HepG2 (cell line): ENCODE measurements at regions not wholly inside any gene's neighbourhood (a gene's known extent, or its start where the extent isn't known, plus 50 kb on each side); places are given as distances from the start of the nearest gene placed in this dataset.
"Not testable (repeated sequence)": the region's sequence is repeated elsewhere in the genome, so short reads cannot be mapped to it uniquely, and the experiment has no call there.

Experiments
- ELF3 ChIP-seq: IDR thresholded peaks from 2 replicates; pipeline ENCODE4 v1.6.1; 2016; ENCODE audit warnings: missing genetic modification reagents, missing compliant biosample characterization
- FOXA1 ChIP-seq, 2 experiments: fragments of 450-650 bp in 1 of 2; sonication (generic) in 1 of 2; formaldehyde crosslinking in 1 of 2; IDR thresholded peaks; 2 replicates each; pipeline versions ENCODE4 v1.4.0 to v1.6.1; 2016 to 2020; ENCODE audit warnings: missing genetic modification reagents in 1 of 2
- FOXA3 ChIP-seq: IDR thresholded peaks from 2 replicates; pipeline ENCODE4 v1.6.1; 2016; ENCODE audit warnings: missing genetic modification reagents, missing compliant biosample characterization
- FOXO1 ChIP-seq: sonication (generic); formaldehyde crosslinking; IDR thresholded peaks from 2 replicates; pipeline ENCODE4 v1.4.0; 2020; ENCODE audit warnings: missing genetic modification reagents
- GABPB1 ChIP-seq: IDR thresholded peaks from 2 replicates; pipeline ENCODE4 v1.6.1; 2016; ENCODE audit warnings: mild to moderate bottlenecking, missing genetic modification reagents, moderate library complexity, missing compliant biosample characterization
- IRF2 ChIP-seq: IDR thresholded peaks from 2 replicates; pipeline ENCODE4 v1.6.1; 2018; ENCODE audit warnings: missing genetic modification reagents, missing compliant biosample characterization
- MIER3 ChIP-seq: IDR thresholded peaks from 2 replicates; pipeline ENCODE4 v1.6.1; 2016; ENCODE audit warnings: missing compliant biosample characterization, borderline replicate concordance
- SALL1 ChIP-seq: sonication (generic); formaldehyde crosslinking; IDR thresholded peaks from 2 replicates; pipeline ENCODE4 v1.8.0; 2022; ENCODE audit warnings: mild to moderate bottlenecking, missing genetic modification reagents
- SETDB1 ChIP-seq: sonication (generic); formaldehyde crosslinking; IDR thresholded peaks from 2 replicates; pipeline ENCODE4 v1.5.1; 2020; ENCODE audit warnings: missing genetic modification reagents, mild to moderate bottlenecking, borderline replicate concordance
- SP5 ChIP-seq: IDR thresholded peaks from 2 replicates; pipeline ENCODE4 v1.6.1; 2016; ENCODE audit warnings: low read depth, borderline replicate concordance
- ZGPAT ChIP-seq: IDR thresholded peaks from 2 replicates; pipeline ENCODE4 v1.6.1; 2016; ENCODE audit warnings: mild to moderate bottlenecking
- ZMYM4 ChIP-seq: sonication (generic); formaldehyde crosslinking; IDR thresholded peaks from 2 replicates; pipeline ENCODE4 v1.8.1; 2023; ENCODE audit warnings: mild to moderate bottlenecking, missing genetic modification reagents
- ZNF614 ChIP-seq: IDR thresholded peaks from 2 replicates; pipeline ENCODE4 v1.6.1; 2018; ENCODE audit warnings: missing biosample characterization, missing genetic modification reagents, inconsistent platforms, borderline replicate concordance
- TF ChIP-seq, protein P1 (sequence below): sonication (generic); formaldehyde crosslinking; IDR thresholded peaks from 2 replicates; pipeline ENCODE4 v1.5.1; 2020; ENCODE audit warnings: mild to moderate bottlenecking, missing genetic modification reagents, moderate library complexity
- TF ChIP-seq, protein P2 (sequence below): sonication (generic); formaldehyde crosslinking; IDR thresholded peaks from 2 replicates; pipeline ENCODE4 v1.4.0; 2020; ENCODE audit warnings: missing genetic modification reagents, borderline replicate concordance
- TF ChIP-seq, protein P3 (sequence below): sonication (generic); formaldehyde crosslinking; IDR thresholded peaks from 2 replicates; pipeline ENCODE4 v1.4.0; 2020; ENCODE audit warnings: missing genetic modification reagents

DNA sequence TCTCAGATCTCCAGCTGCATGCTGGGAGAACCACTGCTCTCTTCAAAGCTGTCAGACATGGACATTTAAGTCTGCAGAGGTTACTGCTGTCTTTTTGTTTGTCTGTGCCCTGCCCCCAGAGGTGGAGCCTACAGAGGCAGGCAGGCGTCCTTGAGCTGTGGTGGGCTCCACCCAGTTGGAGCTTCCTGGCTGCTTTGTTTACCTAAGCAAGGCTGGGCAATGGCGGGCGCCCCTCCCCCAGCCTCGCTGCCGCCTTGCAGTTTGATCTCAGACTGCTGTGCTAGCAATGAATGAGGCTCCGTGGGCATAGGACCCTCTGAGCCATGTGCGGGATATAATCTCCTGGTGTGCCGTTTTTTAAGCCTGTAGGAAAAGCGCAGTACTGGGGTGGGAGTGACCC, 156.3 kb downstream of the LRATD1 start (continued):
- TF ChIP-seq ZNF614 (CRISPR knock-in tag) (0 out of 2 replicates have a peak, but pooled peaks have one; percentile 36), FOXA3 (CRISPR knock-in tag) (peak; percentile 86), MIER3 (peak; percentile 34; the same call in 1 of the 2 replicates), SALL1 (CRISPR knock-in tag) (peak; percentile 14; the same call in 1 of the 2 replicates), GABPB1 (CRISPR knock-in tag) (peak; percentile 64), ZMYM4 (CRISPR knock-in tag) (peak; percentile 68; the same call in 1 of the 2 replicates), FOXO1 (CRISPR knock-in tag) (0 out of 2 replicates have a peak, but pooled peaks have one; percentile 22), ELF3 (CRISPR knock-in tag) (0 out of 2 replicates have a peak, but pooled peaks have one; percentile 23), SP5 (CRISPR knock-in tag) (peak; percentile 71), FOXA1 (CRISPR knock-in tag; IDR thresholded peaks at IDR 0.05) (peak; percentile 93), SETDB1 (CRISPR knock-in tag) (peak; percentile 35; the same call in 1 of the 2 replicates), ZGPAT (CRISPR knock-in tag) (peak; percentile 51; the same call in 1 of the 2 replicates), IRF2 (CRISPR knock-in tag) (0 out of 2 replicates have a peak, but pooled peaks have one; percentile 25)
- TF ChIP-seq, protein P1, sequence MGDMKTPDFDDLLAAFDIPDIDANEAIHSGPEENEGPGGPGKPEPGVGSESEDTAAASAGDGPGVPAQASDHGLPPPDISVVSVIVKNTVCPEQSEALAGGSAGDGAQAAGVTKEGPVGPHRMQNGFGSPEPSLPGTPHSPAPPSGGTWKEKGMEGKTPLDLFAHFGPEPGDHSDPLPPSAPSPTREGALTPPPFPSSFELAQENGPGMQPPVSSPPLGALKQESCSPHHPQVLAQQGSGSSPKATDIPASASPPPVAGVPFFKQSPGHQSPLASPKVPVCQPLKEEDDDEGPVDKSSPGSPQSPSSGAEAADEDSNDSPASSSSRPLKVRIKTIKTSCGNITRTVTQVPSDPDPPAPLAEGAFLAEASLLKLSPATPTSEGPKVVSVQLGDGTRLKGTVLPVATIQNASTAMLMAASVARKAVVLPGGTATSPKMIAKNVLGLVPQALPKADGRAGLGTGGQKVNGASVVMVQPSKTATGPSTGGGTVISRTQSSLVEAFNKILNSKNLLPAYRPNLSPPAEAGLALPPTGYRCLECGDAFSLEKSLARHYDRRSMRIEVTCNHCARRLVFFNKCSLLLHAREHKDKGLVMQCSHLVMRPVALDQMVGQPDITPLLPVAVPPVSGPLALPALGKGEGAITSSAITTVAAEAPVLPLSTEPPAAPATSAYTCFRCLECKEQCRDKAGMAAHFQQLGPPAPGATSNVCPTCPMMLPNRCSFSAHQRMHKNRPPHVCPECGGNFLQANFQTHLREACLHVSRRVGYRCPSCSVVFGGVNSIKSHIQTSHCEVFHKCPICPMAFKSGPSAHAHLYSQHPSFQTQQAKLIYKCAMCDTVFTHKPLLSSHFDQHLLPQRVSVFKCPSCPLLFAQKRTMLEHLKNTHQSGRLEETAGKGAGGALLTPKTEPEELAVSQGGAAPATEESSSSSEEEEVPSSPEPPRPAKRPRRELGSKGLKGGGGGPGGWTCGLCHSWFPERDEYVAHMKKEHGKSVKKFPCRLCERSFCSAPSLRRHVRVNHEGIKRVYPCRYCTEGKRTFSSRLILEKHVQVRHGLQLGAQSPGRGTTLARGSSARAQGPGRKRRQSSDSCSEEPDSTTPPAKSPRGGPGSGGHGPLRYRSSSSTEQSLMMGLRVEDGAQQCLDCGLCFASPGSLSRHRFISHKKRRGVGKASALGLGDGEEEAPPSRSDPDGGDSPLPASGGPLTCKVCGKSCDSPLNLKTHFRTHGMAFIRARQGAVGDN = 0 out of 2 replicates have a peak, but pooled peaks have one; percentile 21
- TF ChIP-seq, protein P2, sequence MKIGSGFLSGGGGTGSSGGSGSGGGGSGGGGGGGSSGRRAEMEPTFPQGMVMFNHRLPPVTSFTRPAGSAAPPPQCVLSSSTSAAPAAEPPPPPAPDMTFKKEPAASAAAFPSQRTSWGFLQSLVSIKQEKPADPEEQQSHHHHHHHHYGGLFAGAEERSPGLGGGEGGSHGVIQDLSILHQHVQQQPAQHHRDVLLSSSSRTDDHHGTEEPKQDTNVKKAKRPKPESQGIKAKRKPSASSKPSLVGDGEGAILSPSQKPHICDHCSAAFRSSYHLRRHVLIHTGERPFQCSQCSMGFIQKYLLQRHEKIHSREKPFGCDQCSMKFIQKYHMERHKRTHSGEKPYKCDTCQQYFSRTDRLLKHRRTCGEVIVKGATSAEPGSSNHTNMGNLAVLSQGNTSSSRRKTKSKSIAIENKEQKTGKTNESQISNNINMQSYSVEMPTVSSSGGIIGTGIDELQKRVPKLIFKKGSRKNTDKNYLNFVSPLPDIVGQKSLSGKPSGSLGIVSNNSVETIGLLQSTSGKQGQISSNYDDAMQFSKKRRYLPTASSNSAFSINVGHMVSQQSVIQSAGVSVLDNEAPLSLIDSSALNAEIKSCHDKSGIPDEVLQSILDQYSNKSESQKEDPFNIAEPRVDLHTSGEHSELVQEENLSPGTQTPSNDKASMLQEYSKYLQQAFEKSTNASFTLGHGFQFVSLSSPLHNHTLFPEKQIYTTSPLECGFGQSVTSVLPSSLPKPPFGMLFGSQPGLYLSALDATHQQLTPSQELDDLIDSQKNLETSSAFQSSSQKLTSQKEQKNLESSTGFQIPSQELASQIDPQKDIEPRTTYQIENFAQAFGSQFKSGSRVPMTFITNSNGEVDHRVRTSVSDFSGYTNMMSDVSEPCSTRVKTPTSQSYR (CRISPR knock-in tag) = peak; percentile 95
- TF ChIP-seq, protein P3, sequence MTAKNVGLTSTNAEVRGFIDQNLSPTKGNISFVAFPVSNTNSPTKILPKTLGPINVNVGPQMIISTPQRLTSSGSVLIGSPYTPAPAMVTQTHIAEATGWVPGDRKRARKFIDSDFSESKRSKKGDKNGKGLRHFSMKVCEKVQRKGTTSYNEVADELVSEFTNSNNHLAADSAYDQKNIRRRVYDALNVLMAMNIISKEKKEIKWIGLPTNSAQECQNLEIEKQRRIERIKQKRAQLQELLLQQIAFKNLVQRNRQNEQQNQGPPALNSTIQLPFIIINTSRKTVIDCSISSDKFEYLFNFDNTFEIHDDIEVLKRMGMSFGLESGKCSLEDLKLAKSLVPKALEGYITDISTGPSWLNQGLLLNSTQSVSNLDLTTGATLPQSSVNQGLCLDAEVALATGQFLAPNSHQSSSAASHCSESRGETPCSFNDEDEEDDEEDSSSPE (CRISPR knock-in tag) = peak; percentile 39; the same call in 1 of the 2 replicates
- TF ChIP-seq FOXA1 (IDR thresholded peaks at IDR 0.05) = not testable (repeated sequence)
